Stimulated activated CD8-positive, alpha-beta memory T cell treated with anti-CD3 and anti-CD28 coated beads, Interleukin-15, amount 100 ng/mL, for 48 hours (primary cell): ENCODE measurements at regions not wholly inside any gene's neighbourhood (a gene's known extent, or its start where the extent isn't known, plus 50 kb on each side); places are given as distances from the start of the nearest gene placed in this dataset.
A peak's percentile ranks its signal among the peaks of the same experiment; 100 is the strongest.
"Not testable (repeated sequence)": the region's sequence is repeated elsewhere in the genome, so short reads cannot be mapped to it uniquely, and the experiment has no call there.

Source experiments
- DNase-seq, 2 donors: peaks; one replicate each; pipeline ENCODE4 v3.0.0-alpha.2; 2020; ENCODE audit warnings: low read depth in 2 of 2

DNA sequence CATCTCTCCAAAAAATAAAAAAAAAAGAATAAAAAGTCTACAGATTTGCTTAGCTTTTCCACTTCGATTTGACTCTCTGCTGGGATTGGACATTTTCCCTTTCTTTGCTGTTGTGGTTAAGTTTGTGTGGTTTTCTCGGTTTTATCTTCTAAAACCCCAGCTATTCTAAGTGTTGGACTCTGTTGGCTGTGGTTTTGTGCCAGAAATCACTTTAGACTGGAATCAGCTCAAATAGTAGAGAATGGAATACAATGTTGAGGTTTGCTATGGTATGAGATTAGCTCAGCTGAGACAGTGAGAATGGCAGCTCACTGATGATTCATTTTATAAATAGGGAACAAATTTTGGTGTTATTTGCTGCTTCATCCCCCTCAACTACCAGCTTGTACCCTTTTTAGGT, 116.0 kb downstream of the BUB3 start:
- DNase-seq: no peak

- no peak for DNase-seq
Observed at GRCh38 chr10:123270806-123271205, 116.6 kb downstream of the BUB3 start.

DNA sequence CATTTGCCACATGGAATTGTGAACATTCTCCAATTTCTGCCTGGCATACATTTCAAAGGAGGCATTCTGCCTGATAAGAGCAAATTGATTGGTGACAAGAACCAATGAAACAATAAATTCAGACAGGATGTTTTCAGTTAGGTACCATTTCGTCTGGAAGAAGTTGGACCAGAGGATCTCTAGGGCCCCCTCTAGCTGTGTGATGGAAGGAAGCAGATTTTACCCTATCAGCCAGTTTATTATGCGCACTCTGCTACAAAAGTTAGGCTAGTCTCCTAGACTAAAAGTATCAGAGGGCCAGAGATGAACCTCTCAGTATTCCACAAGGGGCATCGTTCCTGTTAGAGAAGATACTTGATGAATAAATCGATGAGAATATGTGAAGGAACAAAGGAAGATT, 118.0 kb downstream of the BUB3 start:
- DNase-seq: no peak

GRCh38 chr10:123274306-123275135, 120.3 kb downstream of the BUB3 start:
- no peak for DNase-seq

GRCh38 chr10:123275136-123275564, 120.9 kb downstream of the BUB3 start:
- no peak for DNase-seq

DNA sequence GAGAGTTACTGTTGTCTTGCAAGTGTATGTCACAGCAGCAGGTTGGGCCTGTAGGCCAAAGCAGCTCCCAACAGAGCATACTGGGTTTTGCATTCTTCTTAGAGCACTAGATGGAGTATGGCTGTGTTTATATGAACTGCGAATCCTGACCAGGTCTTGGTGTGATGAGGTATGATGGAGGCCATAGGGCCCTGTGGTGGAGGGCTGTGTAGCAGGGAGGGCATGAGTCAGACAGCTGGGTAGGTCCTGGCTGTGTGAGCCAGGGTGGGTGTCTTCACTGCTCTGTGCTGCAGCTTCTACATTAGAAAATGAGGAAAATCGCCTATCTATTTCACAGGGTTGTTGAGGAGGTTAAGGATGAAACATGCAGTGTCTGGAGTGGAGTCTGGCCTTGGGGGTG, 124.2 kb downstream of the BUB3 start:
- no peak for DNase-seq

- DNase-seq: not testable (repeated sequence)
Observed at GRCh38 chr10:123283371-123283770, 129.2 kb downstream of the BUB3 start.

DNA sequence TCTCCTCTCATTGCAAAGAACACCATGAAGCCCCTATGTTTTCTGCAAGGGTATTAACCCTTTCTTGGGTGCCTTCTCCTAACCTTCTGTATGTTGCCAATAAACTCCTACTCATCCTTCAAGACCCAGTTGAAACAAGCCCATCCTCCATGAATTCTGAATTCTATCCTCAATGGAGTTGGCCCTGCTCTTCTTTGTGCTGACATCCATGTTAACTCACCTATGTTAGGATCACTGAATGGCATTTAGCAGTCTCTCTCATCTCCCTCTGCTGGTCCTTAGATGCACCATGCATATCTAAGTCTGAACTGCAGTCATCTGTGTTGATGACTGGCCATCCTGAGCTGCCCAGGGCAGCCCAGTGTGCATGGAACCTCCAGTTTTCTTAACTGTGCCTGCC, 129.8 kb downstream of the BUB3 start:
- DNase-seq: no peak

GRCh38 chr10:123287594-123288247, 133.5 kb downstream of the BUB3 start:
- peak; percentile 35 to 50 for DNase-seq

DNA sequence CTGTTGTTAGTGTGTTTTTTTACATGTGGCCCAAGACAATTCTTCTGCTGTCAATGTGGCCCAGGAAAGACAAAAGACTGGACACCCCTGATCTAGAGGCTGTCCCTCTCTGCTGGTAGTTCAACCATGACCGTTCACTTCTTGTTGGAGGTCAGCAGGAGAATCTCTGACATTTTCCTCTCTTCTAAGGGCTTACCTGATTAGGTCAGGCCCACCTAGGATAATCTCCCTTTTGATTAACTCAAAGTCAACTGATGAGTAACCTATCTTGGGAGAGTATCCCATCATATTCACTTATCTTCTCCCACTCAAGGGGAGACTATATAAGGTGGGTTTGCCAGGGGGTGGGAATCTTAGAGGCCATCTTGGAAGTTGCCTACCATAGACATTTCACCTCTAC, 135.2 kb downstream of the BUB3 start:
- DNase-seq: no peak

DNA sequence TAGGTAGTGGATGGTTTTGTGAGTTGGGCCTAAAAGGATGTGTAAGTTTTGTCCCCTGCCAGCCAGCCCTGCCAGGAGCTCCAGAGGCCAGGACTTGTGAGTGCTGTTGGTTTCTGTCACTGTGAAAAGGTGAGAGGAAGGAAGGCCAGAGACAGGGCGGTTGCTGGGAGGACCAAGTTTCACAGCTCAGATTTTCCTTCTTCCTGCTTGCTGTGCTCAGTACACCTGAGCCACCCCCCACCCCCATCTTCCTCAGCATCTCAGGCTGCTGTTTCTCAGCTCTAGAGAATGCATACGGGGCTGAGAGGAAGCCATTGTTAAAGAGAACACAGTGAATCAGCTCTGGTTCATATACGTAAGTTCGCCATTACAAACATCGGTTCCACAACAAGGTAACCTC, 139.9 kb downstream of the BUB3 start:
- DNase-seq: no peak

GRCh38 chr10:123294886-123295285, 140.7 kb downstream of the BUB3 start:
- DNase-seq: no peak

DNA sequence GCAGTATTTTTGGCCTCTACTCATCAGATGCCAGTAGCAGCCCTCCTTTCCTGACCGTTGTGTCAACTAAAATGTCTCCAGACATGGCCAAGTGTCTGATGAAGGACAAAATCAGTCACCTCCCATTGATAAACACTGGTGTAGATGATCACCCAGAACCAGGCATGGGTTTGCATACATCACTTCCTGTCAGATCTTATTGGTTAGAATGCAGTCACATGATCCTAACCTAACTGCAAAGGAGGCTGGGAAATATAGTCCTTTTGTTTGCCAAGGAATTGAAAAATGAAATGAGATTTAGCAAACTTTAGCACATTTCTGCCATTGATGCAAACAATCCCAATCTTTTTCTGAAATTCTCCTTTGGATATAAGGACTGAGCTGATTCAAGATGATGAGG, 141.4 kb downstream of the BUB3 start:
- no peak for DNase-seq

DNA sequence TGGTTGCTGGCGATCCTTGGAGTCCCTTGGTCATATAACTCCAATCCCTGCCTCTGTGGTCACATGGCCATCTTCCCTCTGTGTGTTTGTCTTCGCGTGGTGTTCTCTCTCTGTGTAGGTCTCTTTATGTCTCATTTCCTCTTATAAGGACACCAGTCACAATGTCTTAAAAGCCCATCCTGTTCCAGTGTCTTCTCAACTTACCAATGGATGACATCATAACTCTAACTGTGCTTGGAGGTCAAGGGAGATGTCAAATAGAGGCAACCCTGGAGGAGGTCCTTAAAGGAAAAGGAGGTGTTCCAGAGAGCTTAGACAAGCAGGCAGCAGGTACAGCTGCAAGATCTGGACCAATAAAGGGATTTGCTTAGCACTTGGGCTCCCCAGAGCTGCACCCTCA, 143.0 kb downstream of the BUB3 start:
- DNase-seq: no peak

DNA sequence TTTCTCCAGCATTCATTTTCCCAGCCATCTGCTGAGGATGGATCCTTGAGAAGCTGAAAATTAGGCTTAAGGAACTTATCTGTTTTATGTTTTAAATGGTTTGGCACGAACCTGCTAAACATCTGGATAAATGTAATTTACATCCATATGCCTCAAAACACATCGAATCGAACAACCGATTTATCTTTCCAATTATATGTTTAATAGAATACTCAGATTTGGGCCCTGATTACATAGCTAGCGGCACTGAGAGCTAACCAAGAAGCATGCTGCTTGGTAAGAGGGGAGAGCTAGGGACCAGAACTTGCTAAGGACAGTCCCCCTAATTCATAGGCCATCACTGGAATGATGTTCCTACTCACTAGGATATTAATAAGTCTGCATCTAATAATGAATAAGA, 144.4 kb downstream of the BUB3 start:
- DNase-seq: no peak

- no peak for DNase-seq
Observed at GRCh38 chr10:123299598-123299997, 145.4 kb downstream of the BUB3 start.

GRCh38 chr10:123301077-123301857, 147.1 kb downstream of the BUB3 start:
- DNase-seq: no peak

- no peak for DNase-seq
Observed at GRCh38 chr10:123303581-123304337, 149.6 kb downstream of the BUB3 start.

DNA sequence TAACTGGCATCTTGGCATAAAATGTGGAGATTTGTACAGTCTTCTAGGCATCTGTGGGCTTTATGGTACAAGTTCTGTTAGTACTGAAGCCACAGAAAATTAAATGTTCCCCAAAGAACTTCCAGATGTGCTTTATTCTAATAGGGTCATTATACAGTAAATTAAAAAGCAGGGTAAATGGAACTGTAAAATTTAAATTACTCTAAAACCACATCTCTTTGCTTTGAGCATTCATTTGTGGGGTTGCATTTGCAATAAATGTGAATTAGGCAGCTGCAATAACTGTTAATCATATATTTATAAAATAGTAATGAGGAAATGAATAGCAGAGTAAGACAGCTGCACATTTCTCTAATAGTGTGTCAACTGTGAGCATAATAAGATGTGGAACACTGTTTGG, 151.5 kb downstream of the BUB3 start:
- no peak for DNase-seq

DNA sequence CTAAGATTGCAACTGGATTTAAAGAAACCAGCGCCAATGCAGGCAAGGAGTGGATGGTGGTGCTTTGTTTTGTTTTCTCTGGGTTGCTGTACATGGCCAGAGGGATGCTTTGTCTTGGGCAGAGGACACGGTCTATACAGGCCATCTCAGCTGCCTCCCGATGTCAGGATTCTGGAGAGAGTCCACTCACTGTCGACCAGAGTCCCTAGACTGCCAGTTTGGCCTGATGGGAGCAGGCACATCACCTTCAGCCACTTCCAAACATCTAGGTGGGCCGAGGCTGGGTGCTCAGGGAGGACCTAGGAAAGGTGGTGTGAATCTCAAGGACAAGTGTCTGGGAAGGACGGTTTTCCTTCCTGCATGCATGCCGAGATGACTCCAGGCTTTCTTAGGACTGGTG, 152.1 kb downstream of the BUB3 start:
- DNase-seq: no peak

DNA sequence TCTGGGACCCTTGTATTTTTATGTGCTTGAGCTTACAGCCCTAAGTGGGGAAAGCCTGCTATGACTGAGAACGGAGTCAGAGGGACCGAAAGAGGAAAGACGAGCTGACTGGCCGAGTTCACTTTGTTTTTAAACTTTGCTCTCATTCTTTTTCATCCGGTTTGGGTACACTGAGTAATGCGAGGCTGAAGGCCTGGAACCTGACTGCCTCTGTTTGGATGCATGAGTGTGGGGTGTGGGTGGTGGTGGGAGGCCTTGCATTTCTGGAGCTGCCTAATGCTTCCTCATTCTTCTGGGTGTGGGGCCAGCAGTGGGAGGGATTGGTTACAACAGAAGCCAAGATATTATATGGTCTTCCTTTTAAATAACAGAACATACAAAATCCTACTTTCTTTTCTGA, 155.5 kb downstream of the BUB3 start:
- DNase-seq: no peak

DNA sequence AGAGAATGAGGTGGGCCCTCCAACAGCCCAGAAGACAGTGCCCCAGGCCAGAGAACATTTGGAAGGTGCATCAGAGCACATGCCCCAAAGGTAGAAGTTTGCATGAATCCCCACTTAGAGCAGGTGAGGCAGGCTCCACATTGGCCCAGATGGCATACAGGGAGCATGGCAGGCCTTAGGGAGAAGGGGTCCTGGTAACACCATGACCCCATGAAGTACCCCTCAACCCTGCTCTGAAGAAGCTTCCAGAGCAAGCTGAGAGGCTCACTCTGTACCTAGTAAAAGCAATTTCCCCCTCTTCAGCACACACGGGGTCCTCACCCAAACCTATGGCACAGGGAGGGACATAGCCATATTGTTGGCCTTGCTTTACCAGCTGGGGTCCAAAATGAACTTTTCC, 162.6 kb downstream of the BUB3 start:
- DNase-seq: no peak
